ENCODE measurements at regions not wholly inside any gene's neighbourhood (a gene's known extent, or its start where the extent isn't known, plus 50 kb on each side); places are given as distances from the start of the nearest gene placed in this dataset.

- no peak for TF ChIP-seq ZNF157 (tag by site-specific recombination; IDR thresholded peaks at IDR 0.05)
- no peak for TF ChIP-seq ZNF530 (tag by site-specific recombination; IDR thresholded peaks at IDR 0.05; ENCODE audit: low read depth)
- TF ChIP-seq HIC1 (tag by site-specific recombination; IDR thresholded peaks at IDR 0.05) = no peak
- no peak for TF ChIP-seq TCF7L2 (IDR thresholded peaks at IDR 0.05; ENCODE audit: borderline replicate concordance, low read depth, low read length)
- no peak for TF ChIP-seq PRDM4 (tag by site-specific recombination; IDR thresholded peaks at IDR 0.05)
- no peak for TF ChIP-seq OVOL3 (tag by site-specific recombination; IDR thresholded peaks at IDR 0.05)
- TF ChIP-seq ZNF585B (tag by site-specific recombination; IDR thresholded peaks at IDR 0.05) = no peak
- no peak for TF ChIP-seq ZNF350 (tag by site-specific recombination; IDR thresholded peaks at IDR 0.05)
- Histone ChIP-seq H3K9me3 (ENCODE audit: control insufficient read depth, insufficient read depth, low read depth, low read length) (no peaks in the 10 kb centered on the region), H3K27ac (ENCODE audit: extremely low read depth, low read depth, low read length) (no peak overlapping the region), H3K36me3 (ENCODE audit: control insufficient read depth in 2 of 2, insufficient read depth in 1 of 2, low read length in 2 of 2) (no peaks in the 10 kb centered on the region), H3K4me3 (ENCODE audit: low read depth, low read length) (no peak overlapping the region), H3K4me1 (ENCODE audit: control insufficient read depth, insufficient read depth, low read length) (no peaks in the 10 kb centered on the region)
- ChIA-PET CTCF (no interaction called here), POLR2A (no interaction called here)
These were observed 533.5 kb upstream of the SGCG start for GRCh38 chr13:22647156-22647850.

GRCh38 chr13:22648320-22648801, 532.4 kb upstream of the SGCG start:
- Histone ChIP-seq H3K9me3 (ENCODE audit: control insufficient read depth, insufficient read depth, low read depth, low read length) (no peaks in the 10 kb centered on the region), H3K27ac (ENCODE audit: extremely low read depth, low read depth, low read length) (no peak overlapping the region), H3K4me3 (ENCODE audit: low read depth, low read length) (no peak overlapping the region), H3K4me1 (ENCODE audit: control insufficient read depth, insufficient read depth, low read length) (no peaks in the 10 kb centered on the region), H3K36me3 (ENCODE audit: control insufficient read depth in 2 of 2, insufficient read depth in 1 of 2, low read length in 2 of 2) (no peaks in the 10 kb centered on the region)
- ChIA-PET POLR2A (no interaction called here), CTCF (no interaction called here)
- TF ChIP-seq GLIS1 (tag by site-specific recombination; IDR thresholded peaks at IDR 0.05) (peak; percentile 25; the same call in 1 of the 2 replicates), ZBTB10 (tag by site-specific recombination; IDR thresholded peaks at IDR 0.05) (no peak)

GRCh38 chr13:22652796-22653195, 528.0 kb upstream of the SGCG start:
- ChIA-PET POLR2A (no interaction called here), CTCF (no interaction called here)
- no peaks in the 10 kb centered on the region for H3K4me1 ChIP-seq (ENCODE audit: control insufficient read depth, insufficient read depth, low read length)
- no peaks in the 10 kb centered on the region for H3K36me3 ChIP-seq (ENCODE audit: control insufficient read depth in 2 of 2, insufficient read depth in 1 of 2, low read length in 2 of 2)
- no peak overlapping the region for H3K4me3 ChIP-seq (ENCODE audit: low read depth, low read length)
- TF ChIP-seq ZNF202 (tag by site-specific recombination; IDR thresholded peaks at IDR 0.05; ENCODE audit: borderline replicate concordance) = no peak
- TF ChIP-seq OSR2 (tag by site-specific recombination; IDR thresholded peaks at IDR 0.05) = no peak
- TF ChIP-seq BCL11B (tag by site-specific recombination; IDR thresholded peaks at IDR 0.05; ENCODE audit: low read depth) = no peak
- no peak for TF ChIP-seq ZNF138 (tag by site-specific recombination; IDR thresholded peaks at IDR 0.05; ENCODE audit: borderline replicate concordance)
- no peak for TF ChIP-seq ZFHX2 (tag by site-specific recombination; conservative IDR thresholded peaks at IDR 0.05)
- TF ChIP-seq ZNF621 (tag by site-specific recombination; IDR thresholded peaks at IDR 0.05) = no peak
- no peak for TF ChIP-seq ZSCAN18 (tag by site-specific recombination; IDR thresholded peaks at IDR 0.05)
- no peak for TF ChIP-seq ZNF2 (tag by site-specific recombination; IDR thresholded peaks at IDR 0.05)
- no peak for TF ChIP-seq ZNF501 (tag by site-specific recombination; IDR thresholded peaks at IDR 0.05)
- no peak for TF ChIP-seq ZNF335 (tag by site-specific recombination; conservative IDR thresholded peaks at IDR 0.05)
- H3K9me3 ChIP-seq (ENCODE audit: control insufficient read depth, insufficient read depth, low read depth, low read length) = no peaks in the 10 kb centered on the region
- H3K27ac ChIP-seq (ENCODE audit: extremely low read depth, low read depth, low read length) = no peak overlapping the region
